Erythroblast (primary cell): ENCODE measurements at regions not wholly inside any gene's neighbourhood (a gene's known extent, or its start where the extent isn't known, plus 50 kb on each side); places are given as distances from the start of the nearest gene placed in this dataset.

ENCODE experiments used
- GATA1 ChIP-seq: IDR thresholded peaks from 2 replicates; pipeline ENCODE4 v1.6.1; 2011; ENCODE audit warnings: low read depth, mild to moderate bottlenecking, control low read depth, low read length, moderate library complexity
- POLR2A ChIP-seq: IDR thresholded peaks from 2 replicates; pipeline ENCODE4 v1.6.1; 2011; ENCODE audit warnings: mild to moderate bottlenecking, low read length

DNA sequence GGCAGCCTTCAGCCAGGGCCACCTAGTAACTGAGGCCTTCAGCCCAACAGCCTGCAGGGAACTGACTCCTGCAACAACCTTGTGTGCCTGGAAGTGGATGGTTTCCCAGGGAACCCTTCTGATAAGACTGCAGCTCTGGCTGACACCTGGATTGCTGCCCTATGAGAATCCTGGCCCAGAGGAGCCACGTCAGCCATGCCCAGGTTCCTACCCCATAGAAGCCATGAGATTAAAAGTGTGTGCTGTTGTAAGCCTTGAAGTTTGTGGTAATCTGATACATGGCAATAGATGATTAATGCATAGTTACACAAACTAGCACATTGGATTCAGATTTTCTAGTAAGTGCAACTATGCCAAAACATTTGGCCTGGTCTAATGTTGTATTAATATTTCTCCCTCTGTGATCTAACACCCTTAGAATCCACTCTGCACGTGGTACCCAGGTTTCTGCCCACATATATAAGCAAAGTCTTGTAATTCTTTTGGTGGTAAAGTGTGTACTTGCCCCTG lies 64.8 kb upstream of the BEGAIN start:
- TF ChIP-seq POLR2A (no peak), GATA1 (no peak)
